ENCODE measurements at regions not wholly inside any gene's neighbourhood (a gene's known extent, or its start where the extent isn't known, plus 50 kb on each side); places are given as distances from the start of the nearest gene placed in this dataset.

- DNase-seq: peak; percentile 27
Measured at GRCh38 chr5:61916621-61917620, 389.1 kb upstream of the KIF2A start.

GRCh38 chr5:61918611-61919010 lies 387.4 kb upstream of the KIF2A start:
- no peak for DNase-seq

GRCh38 chr5:61919920-61920319 lies 386.1 kb upstream of the KIF2A start:
- no peak for DNase-seq

- no peak for DNase-seq
Measured at GRCh38 chr5:61924251-61924650, 381.8 kb upstream of the KIF2A start.

GRCh38 chr5:61926911-61927310 lies 379.1 kb upstream of the KIF2A start:
- DNase-seq: no peak

- DNase-seq: peak; percentile 43
Measured at GRCh38 chr5:61931236-61931635, 374.8 kb upstream of the KIF2A start.

- peak; percentile 48 for DNase-seq
Measured at GRCh38 chr5:61933787-61934626, 372.0 kb upstream of the KIF2A start.

- peak; percentile 30 for DNase-seq
Measured at GRCh38 chr5:61941637-61942036, 364.4 kb upstream of the KIF2A start.

DNA sequence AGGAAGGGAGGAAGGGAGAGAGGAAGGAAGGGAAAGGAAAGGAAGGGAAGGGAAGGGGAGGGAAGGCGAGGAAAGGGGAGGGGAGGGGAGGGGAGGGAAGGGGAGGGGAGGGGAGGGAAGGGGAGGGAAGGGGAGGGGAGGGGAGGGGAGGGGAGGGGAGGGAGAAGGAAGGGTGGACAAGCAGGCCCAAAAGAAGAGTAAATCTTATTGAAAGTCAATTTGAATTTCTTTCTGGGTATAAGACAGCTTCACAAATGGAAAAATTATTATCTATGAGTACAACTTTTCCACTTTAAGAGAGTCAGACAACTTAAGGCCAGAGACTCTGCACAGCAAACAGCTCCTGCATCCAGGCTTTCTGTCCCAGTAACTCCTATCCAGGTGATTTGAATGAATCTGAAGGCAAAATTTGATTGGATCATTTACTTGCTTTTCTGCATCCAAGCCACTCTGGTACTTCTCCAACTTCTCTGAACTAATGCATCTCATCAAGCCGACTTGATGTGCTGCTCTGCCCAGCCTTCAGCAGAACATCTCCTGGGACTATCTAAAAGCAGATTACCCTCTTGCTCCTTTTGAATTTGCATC lies 363.4 kb upstream of the KIF2A start:
- no peak for DNase-seq

DNA sequence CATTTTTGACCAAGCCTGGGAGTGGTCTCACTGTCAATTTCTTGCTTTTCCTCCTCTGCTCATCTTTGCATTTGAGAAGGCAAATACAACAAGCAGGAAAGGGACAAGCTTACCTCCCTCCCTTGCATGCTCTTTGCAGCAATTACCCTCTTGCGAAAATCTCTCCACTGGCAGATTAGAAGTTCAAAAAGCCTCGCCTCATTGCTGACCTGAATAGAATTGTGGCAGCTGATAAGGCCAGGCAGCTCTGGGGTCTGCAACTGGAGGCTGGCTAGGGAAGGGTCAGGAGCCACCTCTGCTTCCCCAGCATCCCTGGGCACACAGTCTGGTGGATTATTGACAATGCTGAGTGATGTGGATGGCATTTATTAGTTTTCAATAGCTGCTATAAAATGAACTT lies 362.3 kb upstream of the KIF2A start:
- DNase-seq: no peak

DNA sequence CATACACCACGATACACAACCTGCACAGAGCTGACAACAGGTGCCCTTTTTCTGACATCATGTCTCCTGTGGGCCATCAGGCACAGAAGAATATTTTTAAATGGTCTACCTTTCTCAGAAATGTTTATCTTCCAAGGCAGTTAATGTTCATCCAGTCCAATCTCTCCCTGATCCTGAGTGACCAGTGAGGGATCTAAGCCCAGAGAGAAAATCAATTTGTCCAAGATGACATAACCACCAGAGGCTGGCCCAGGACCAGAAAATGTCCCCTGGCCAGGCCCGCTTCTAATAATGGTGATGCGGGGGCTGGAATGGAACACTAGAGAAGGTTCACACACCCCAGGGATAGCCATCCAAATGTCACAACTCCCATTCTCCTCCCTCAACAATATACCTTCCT lies 357.9 kb upstream of the KIF2A start:
- DNase-seq: no peak

GRCh38 chr5:61949054-61949678 lies 356.8 kb upstream of the KIF2A start:
- DNase-seq: no peak

DNA sequence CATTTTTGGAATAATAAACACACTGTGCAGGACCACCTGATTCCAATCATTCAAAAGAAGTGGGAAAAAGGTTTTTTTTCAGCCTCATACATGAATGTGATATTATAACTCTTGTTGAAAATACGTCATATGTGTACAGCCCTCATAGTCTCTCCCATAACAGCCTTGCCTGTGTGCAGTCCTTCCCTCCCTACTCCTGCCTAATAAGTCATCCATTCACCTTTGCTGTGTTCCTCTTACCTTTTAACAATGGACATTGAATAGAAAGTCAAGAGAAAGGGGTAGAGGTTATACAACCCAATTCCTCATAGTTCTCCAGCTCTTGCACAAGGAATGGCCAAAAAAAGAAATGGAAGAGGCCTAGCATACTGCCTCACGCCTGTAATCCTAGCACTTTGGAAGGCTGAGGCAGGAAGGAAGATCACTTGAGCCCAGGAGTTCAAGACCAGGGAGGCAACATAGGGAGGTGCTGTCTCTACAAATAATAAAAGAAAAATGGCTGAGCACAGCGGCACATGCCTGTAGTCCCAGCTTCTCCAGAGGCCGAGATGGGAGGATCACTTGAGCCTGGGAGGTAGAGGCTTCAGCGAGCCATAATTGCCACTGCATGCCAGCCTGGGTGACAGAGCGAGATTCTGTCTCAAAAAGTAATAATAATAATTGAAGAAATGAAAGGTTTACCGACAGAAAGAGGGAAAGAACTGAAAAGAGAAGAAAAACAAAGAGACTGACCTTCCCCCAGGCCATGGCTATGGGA lies 356.1 kb upstream of the KIF2A start:
- DNase-seq: no peak

- DNase-seq: no peak
Measured at GRCh38 chr5:61951295-61951694, 354.7 kb upstream of the KIF2A start.

DNA sequence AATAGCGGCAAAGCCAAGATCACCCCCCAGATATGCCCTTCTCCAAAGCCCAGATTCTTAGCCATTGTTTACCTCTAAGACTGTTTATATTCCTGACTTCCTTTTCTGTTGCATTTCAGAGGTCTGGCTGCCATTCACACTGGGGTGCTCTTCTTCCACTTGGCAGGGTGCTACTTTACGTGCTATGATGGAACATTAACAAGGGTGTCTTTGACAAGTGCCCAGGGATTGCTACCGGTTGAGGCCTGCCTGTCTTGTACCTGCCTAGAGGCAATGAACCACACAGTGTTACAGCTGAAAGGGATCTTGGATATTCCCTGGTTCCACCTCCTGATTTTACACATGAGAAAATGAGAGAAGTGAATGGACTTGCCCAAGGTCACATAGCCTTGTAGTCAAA lies 352.1 kb upstream of the KIF2A start:
- no peak for DNase-seq

- peak; percentile 95 for DNase-seq
Measured at GRCh38 chr5:61964201-61964600, 341.8 kb upstream of the KIF2A start.

DNA sequence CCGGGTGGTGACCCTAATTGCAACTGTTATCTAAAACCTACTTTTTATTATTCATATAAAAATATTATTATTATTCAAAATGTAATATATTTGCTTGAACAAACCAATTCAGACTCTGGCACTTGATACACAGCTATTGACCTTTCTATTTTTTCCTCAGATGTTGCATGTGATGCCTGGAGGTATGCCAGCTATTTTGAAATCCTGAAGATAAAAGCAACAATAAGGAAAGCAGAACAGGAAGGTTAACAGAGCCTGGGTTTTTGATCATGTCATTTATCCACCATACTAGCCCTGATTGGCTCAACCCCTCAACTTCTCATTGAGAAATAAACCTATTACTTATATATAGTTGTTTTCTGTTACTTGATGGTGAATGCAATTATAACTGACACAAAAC lies 340.9 kb upstream of the KIF2A start:
- peak; percentile 37 for DNase-seq

- peak; percentile 51 for DNase-seq
Measured at GRCh38 chr5:61965490-61965889, 340.5 kb upstream of the KIF2A start.

GRCh38 chr5:61966296-61966955 lies 339.6 kb upstream of the KIF2A start:
- DNase-seq: peak; percentile 42

DNA sequence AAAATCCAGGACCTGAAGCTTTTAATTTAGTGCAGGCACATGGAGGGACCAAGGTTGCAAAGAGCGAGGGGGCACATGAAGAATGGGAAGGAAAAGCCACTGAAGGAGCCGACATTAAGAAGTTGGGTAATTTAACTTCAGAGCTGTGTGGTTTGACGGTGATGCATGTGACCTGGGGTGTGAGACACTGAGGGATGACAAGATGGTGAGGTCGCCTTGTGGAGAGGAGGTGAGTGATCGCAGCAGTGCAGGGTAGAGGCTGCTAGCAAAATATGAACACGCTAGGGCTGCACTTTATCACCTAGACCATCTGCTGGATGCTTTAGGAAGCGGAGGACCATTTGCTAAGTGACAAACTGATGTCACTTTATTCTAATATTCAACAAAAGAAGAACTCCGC lies 339.0 kb upstream of the KIF2A start:
- peak; percentile 13 for DNase-seq

GRCh38 chr5:61967681-61968080 lies 338.3 kb upstream of the KIF2A start:
- no peak for DNase-seq

DNA sequence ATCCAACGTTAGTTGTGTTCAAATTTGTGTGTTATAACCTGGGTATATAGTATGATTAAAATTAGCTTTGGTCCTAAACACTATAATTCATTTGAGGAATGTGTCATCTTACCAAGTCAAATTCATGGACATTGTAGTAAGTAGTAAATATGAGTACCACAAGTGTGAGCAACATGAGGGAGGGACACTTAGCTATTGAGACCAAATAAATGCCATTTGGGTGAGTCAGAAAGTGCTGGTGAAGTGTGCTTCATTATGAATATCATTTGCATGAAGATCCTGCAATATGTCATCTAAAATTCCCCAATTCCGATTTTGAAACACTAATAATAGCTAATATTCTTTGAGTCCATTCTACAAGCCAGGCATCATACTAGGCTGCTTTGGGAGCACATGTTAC lies 336.7 kb upstream of the KIF2A start:
- DNase-seq: peak; percentile 69

All from fibroblast of upper back skin (primary cell).